Panc1 (cell line): ENCODE measurements at regions not wholly inside any gene's neighbourhood (a gene's known extent, or its start where the extent isn't known, plus 50 kb on each side); places are given as distances from the start of the nearest gene placed in this dataset.

Experiments
- ATAC-seq: fragments of 200-7000 bp; cut with Tn5 transposase; 2 replicates; pipeline ENCODE4 v1.9.1; 2020; ENCODE audit warnings: mild to moderate bottlenecking, moderate library complexity
- BruUV-seq: library from RNA; stranded (reverse); fragments of 400-500 nt; replicated peaks from 2 replicates; lab custom pipeline; 2021; lab: Mats Ljungman, UMichigan
- CTCF ChIA-PET: fragments of 300-600 bp; sonication (Branson Sonifier 250); formaldehyde crosslinking; loops from one replicate; lab custom pipeline; 2022; ENCODE audit warnings: antibody characterized with exemption; lab: Charles Lee
- POLR2A ChIA-PET: fragments of 300-600 bp; sonication (Branson Sonifier 250); formaldehyde crosslinking; loops from one replicate; lab custom pipeline; 2022; ENCODE audit warnings: antibody characterized with exemption; lab: Charles Lee
- DNase-seq: peaks from one replicate; pipeline ENCODE4 v3.0.0-alpha.2; 2010; ENCODE audit warnings: low read depth, low spot score
- H3K27ac ChIP-seq: 2 replicates; pipeline ENCODE4 v1.5.1; 2011; ENCODE audit warnings: mild to moderate bottlenecking, low read length, inconsistent platforms
- H3K27me3 ChIP-seq: fragments of 200-500 bp; sonication (Bioruptor generic); 2 replicates; pipeline ENCODE4 v1.6.0; 2014; ENCODE audit warnings: low read length, inconsistent platforms; ENCODE audit not compliant: control insufficient read depth, insufficient read depth
- H3K36me3 ChIP-seq: fragments of 200-500 bp; sonication (Bioruptor generic); 2 replicates; pipeline ENCODE4 v1.5.1; 2014; ENCODE audit warnings: inconsistent platforms, mild to moderate bottlenecking, low read length, moderate library complexity; ENCODE audit not compliant: control insufficient read depth, insufficient read depth
- H3K4me1 ChIP-seq: 2 replicates; pipeline ENCODE4 v1.5.1; 2011; ENCODE audit warnings: inconsistent platforms, mild to moderate bottlenecking, low read length, moderate library complexity; ENCODE audit not compliant: control insufficient read depth, insufficient read depth
- H3K4me3 ChIP-seq, 2 experiments: 2 replicates each; pipeline ENCODE4 v1.5.1; 2011 to 2012; ENCODE audit warnings: low read depth in 2 of 2, low read length in 2 of 2, mild to moderate bottlenecking in 2 of 2, inconsistent platforms in 1 of 2, moderate library complexity in 1 of 2
- H3K9me3 ChIP-seq: fragments of 200-500 bp; sonication (Bioruptor generic); 2 replicates; pipeline ENCODE4 v1.5.1; 2014; ENCODE audit warnings: low read depth, mild to moderate bottlenecking, inconsistent platforms, low read length, moderate library complexity; ENCODE audit not compliant: control insufficient read depth, insufficient read depth
- REST ChIP-seq, 2 experiments: IDR thresholded peaks; 2 replicates each; pipeline ENCODE4 v1.6.1; 2011 to 2012; ENCODE audit warnings: low read depth in 2 of 2, control low read depth in 1 of 2, low read length in 1 of 2, mild to moderate bottlenecking in 1 of 2, moderate library complexity in 1 of 2; ENCODE audit not compliant: insufficient read depth in 1 of 2
- TCF7L2 ChIP-seq: IDR thresholded peaks from 2 replicates; pipeline ENCODE4 v1.6.1; 2011; ENCODE audit warnings: mild to moderate bottlenecking, low read depth, low read length, inconsistent platforms
- in situ Hi-C: cut with HindIII; loops from 2 replicates; pipeline ENCODE4 v1.10.0; 2016; ENCODE audit warnings: low sequenced_read_pairs, low pct_unique_long_range_greater_than_20kb
- intact Hi-C: fragments of 100-400 bp; cut with micrococcal nuclease; formaldehyde crosslinking; loops from one replicate; pipeline ENCODE4 v1.10.0; 2022; ENCODE audit not compliant: unreplicated experiment
- TF ChIP-seq, protein P1 (sequence below): fragments of 450-650 bp; IDR thresholded peaks from 2 replicates; pipeline ENCODE4 v1.5.1; 2017; ENCODE audit warnings: mild to moderate bottlenecking

GRCh38 chr1:98053471-98054366 lies 132.9 kb upstream of the DPYD start:
- no peaks in the 10 kb centered on the region for H3K4me1 ChIP-seq
- BruUV-seq = no TSS peak
- H3K36me3 ChIP-seq = no peaks in the 10 kb centered on the region
- CTCF ChIA-PET = interaction anchor here (1.9 kb wide), 1 partner anchor 415 kb away, joined by 10 read pairs; no protein-coding TSS in a partner anchor
- peak overlapping the region; percentile 41 to 68 for H3K4me3 ChIP-seq
- DNase-seq = no peak
- H3K27ac ChIP-seq = peak overlapping the region; percentile 65
- intact Hi-C loops = loop anchor here (2.0 to 10.0 kb wide), 3 partner anchors 229 to 1089 kb away; no protein-coding TSS in a partner anchor
- in situ Hi-C loops = no loop called here
- peak; percentile 99 for ATAC-seq
- no peaks in the 10 kb centered on the region for H3K27me3 ChIP-seq
- TF ChIP-seq, protein P1, sequence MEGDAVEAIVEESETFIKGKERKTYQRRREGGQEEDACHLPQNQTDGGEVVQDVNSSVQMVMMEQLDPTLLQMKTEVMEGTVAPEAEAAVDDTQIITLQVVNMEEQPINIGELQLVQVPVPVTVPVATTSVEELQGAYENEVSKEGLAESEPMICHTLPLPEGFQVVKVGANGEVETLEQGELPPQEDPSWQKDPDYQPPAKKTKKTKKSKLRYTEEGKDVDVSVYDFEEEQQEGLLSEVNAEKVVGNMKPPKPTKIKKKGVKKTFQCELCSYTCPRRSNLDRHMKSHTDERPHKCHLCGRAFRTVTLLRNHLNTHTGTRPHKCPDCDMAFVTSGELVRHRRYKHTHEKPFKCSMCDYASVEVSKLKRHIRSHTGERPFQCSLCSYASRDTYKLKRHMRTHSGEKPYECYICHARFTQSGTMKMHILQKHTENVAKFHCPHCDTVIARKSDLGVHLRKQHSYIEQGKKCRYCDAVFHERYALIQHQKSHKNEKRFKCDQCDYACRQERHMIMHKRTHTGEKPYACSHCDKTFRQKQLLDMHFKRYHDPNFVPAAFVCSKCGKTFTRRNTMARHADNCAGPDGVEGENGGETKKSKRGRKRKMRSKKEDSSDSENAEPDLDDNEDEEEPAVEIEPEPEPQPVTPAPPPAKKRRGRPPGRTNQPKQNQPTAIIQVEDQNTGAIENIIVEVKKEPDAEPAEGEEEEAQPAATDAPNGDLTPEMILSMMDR = peak; percentile 93
- no peak for TF ChIP-seq TCF7L2
- POLR2A ChIA-PET = no interaction called here
- H3K9me3 ChIP-seq = no peaks in the 10 kb centered on the region

DNA sequence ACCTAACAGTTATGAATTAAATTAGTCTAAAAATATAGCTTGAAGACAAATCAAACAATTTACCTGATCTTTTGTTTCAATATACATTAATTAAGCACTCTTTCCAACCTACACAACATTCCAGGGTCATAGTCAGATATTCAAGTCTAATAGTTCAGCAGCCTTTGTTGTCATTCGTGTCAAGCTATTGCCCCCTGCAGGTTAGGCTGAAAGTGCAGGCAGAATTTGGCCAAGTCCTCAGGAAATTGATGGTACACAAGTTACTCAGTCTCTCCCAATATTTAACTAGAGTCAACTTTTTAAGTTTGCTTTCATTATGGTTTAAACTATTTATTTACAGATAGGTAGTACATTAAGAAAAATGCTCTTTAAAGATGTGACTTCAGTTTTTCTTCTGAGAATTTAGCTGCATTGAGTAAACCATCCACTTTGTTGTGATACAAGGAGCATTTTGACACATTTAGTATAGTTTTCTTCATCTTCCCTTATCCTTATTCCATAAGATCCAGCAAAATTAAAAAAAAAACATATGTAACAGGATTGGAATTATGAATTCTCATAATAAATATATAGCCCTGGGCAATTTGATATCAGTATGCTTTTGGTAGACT lies 130.3 kb upstream of the DPYD start:
- POLR2A ChIA-PET = no interaction called here
- Histone ChIP-seq H3K27ac (no peak overlapping the region), H3K36me3 (no peaks in the 10 kb centered on the region), H3K4me3 (no peak overlapping the region), H3K27me3 (no peaks in the 10 kb centered on the region), H3K9me3 (no peaks in the 10 kb centered on the region), H3K4me1 (no peaks in the 10 kb centered on the region)
- intact Hi-C loops = loop anchor here (10.0 kb wide), 2 partner anchors 226 to 1086 kb away; no protein-coding TSS in a partner anchor
- DNase-seq (peak; percentile 63), ATAC-seq (no peak)
- BruUV-seq = no TSS peak
- CTCF ChIA-PET = interaction anchor here (0.6 kb wide), 1 partner anchor 713 kb away, joined by 3 read pairs; no protein-coding TSS in a partner anchor
- in situ Hi-C loops = no loop called here
- TF ChIP-seq REST (IDR thresholded peaks at IDR 0.05; ENCODE audit: insufficient read depth in 1 of 2, low read depth in 2 of 2, low read length in 1 of 2) = no peak
- TF ChIP-seq, protein P1 = peak; percentile 80
